ENCODE measurements at regions not wholly inside any gene's neighbourhood (a gene's known extent, or its start where the extent isn't known, plus 50 kb on each side); places are given as distances from the start of the nearest gene placed in this dataset.

GRCh38 chr2:239495175-239495574, 94.4 kb upstream of the HDAC4 start:
- H2AFZ ChIP-seq (ENCODE audit: low read depth, low read length) = no peak overlapping the region
- no peaks in the 10 kb centered on the region for H3K79me2 ChIP-seq (ENCODE audit: control insufficient read depth, insufficient read depth, low read length)
- H3K4me2 ChIP-seq (ENCODE audit: insufficient read depth, low read length) = no peak overlapping the region
- no peaks in the 10 kb centered on the region for H3K27me3 ChIP-seq (ENCODE audit: control insufficient read depth in 2 of 2, insufficient read depth in 2 of 2, low read length in 2 of 2)
- no peaks in the 10 kb centered on the region for H3K36me3 ChIP-seq (ENCODE audit: control insufficient read depth in 2 of 2, extremely low read depth in 1 of 2, insufficient read depth in 2 of 2, low read length in 2 of 2)
- H3K4me1 ChIP-seq (ENCODE audit: control insufficient read depth, extremely low read depth, insufficient read depth, low read length) = no peaks in the 10 kb centered on the region
- TF ChIP-seq POLR2AphosphoS5 (IDR thresholded peaks at IDR 0.05; ENCODE audit: insufficient read depth, low read depth, low read length) (no peak), MAX (IDR thresholded peaks at IDR 0.05; ENCODE audit: insufficient read depth, insufficient read length) (no peak), POLR2A (IDR thresholded peaks at IDR 0.05; ENCODE audit: low read depth, low read length) (no peak), MYC (IDR thresholded peaks at IDR 0.05; ENCODE audit: low read depth, low read length) (no peak), CTCF (IDR thresholded peaks at IDR 0.05; ENCODE audit: extremely low read depth in 1 of 2, insufficient read depth in 1 of 2, low read depth in 1 of 2, low read length in 2 of 2) (no peak), JUN (IDR thresholded peaks at IDR 0.05; ENCODE audit: borderline replicate concordance, insufficient read depth, insufficient read length, low read depth) (no peak), EZH2 (IDR thresholded peaks at IDR 0.05; ENCODE audit: borderline replicate concordance, low read depth, low read length, severe bottlenecking) (no peak), FOS (IDR thresholded peaks at IDR 0.05; ENCODE audit: borderline replicate concordance, insufficient read depth, low read length) (no peak), GATA2 (IDR thresholded peaks at IDR 0.05; ENCODE audit: insufficient read depth, insufficient read length, low read depth, low read length) (no peak)
- ChIA-PET CTCF (no interaction called here), POLR2A (no interaction called here)
- H4K20me1 ChIP-seq (replicated peaks; ENCODE audit: control insufficient read depth, extremely low read depth, insufficient read depth, low read length) = no peaks in the 10 kb centered on the region
- no peak overlapping the region for H3K27ac ChIP-seq (ENCODE audit: insufficient read depth, low read depth, low read length)
- H3K9me3 ChIP-seq (replicated peaks; ENCODE audit: control insufficient read depth, insufficient read depth, low read length) = no peaks in the 10 kb centered on the region
- no peak overlapping the region for H3K4me3 ChIP-seq (replicated peaks in 1 of 3; ENCODE audit: insufficient read depth in 1 of 3, low read depth in 1 of 3, low read length in 3 of 3)
- no peaks in the 10 kb centered on the region for H3K9me1 ChIP-seq (replicated peaks; ENCODE audit: control insufficient read depth, extremely low read depth, insufficient read depth, low read length)
- dilution Hi-C loops (cut with MboI; ENCODE audit: extremely low pct_ligation_motif_present, low sequenced_read_pairs) (no loop called here), intact Hi-C loops (cut with micrococcal nuclease) (no loop called here)
- no TSS peak for BruUV-seq (replicated peaks)
- DNase-seq (ENCODE audit: low read depth, low spot score) (no peak), FAIRE-seq (no peak)
- H3K9ac ChIP-seq (replicated peaks; ENCODE audit: extremely low read depth, insufficient read depth, low read length) = no peak overlapping the region
